ENCODE measurements at regions not wholly inside any gene's neighbourhood (a gene's known extent, or its start where the extent isn't known, plus 50 kb on each side); places are given as distances from the start of the nearest gene placed in this dataset.

DNA sequence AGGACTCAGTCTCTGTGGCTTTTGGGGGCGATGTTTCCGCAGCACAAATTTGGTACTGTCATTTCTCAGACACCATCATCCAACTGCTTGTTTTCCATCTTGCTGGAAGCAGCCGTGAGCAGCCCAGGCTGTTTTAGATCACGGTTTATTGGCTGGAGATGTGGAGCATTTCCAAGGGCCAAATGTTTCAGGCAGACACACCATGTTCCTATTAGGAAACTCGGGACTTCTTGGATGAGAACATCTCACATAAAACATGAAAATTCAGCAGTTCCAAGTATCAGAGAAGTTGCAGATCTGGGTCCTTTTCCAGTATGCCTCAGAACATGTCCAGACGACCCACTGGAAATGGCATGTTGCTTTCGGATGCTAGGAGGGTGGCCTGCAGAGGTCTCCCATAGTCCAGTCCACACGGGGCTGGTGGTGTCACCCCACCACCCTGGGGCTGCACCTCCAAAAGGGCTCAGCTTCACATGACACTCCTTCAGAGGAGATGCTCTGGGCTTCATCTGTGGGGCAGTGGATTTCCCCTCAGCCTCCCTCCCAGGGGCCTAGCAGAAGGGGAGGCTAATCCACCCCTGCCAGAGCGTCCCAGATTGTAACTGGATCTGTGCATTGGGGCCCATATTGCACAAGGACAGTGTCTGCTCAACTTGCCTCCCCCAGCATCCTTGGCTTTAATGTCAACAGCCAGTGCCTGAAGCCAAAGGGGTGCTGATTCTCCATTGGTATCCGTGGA lies 176.3 kb downstream of the SCP2D1 start:
- H3K9me3 Mint-ChIP-seq: peaks cover 19% of the 10 kb centered on the region
- CTCF ChIA-PET: no interaction called here
- no peak for ATAC-seq

DNA sequence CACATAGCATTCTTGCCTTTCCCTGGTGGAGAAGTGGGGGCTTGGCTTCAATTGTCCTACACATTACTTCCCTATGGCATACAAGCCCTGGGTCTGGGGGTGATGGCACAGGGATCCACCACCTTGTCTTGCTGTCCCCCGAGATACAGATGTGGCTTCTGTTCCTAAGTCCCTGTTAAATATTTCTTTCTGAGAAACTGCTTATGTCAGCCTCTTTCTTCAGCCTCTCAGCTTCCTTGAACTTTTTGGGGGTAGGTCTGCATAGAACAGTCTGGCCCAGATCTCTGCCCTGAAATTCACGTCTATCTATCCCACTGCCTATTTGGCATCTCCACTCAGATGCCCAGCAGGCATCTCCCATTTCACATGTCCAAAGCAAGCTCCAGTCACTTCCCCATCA lies 177.4 kb downstream of the SCP2D1 start:
- ChIA-PET POLR2A (no interaction called here), CTCF (no interaction called here)
- TF ChIP-seq ATF1 (CRISPR knock-in tag; IDR thresholded peaks at IDR 0.05) (no peak), PRRX2 (CRISPR knock-in tag; IDR thresholded peaks at IDR 0.05) (no peak), ZNF671 (CRISPR knock-in tag; IDR thresholded peaks at IDR 0.05) (no peak), FOXP1 (CRISPR knock-in tag; IDR thresholded peaks at IDR 0.05; ENCODE audit: borderline replicate concordance) (no peak), JUN (CRISPR knock-in tag; IDR thresholded peaks at IDR 0.05) (no peak), SMAD4 (CRISPR knock-in tag; IDR thresholded peaks at IDR 0.05) (no peak), FOXK1 (CRISPR knock-in tag; IDR thresholded peaks at IDR 0.05) (no peak), TEAD4 (CRISPR knock-in tag; IDR thresholded peaks at IDR 0.05) (no peak), ZBTB21 (CRISPR knock-in tag; IDR thresholded peaks at IDR 0.05; ENCODE audit: borderline replicate concordance) (no peak), EMX1 (CRISPR knock-in tag; IDR thresholded peaks at IDR 0.05) (no peak), RELA (CRISPR knock-in tag; IDR thresholded peaks at IDR 0.05; ENCODE audit: borderline replicate concordance) (no peak), NFYB (CRISPR knock-in tag; conservative IDR thresholded peaks at IDR 0.05; ENCODE audit: low read depth) (no peak), TCF7 (CRISPR knock-in tag; IDR thresholded peaks at IDR 0.05; ENCODE audit: low read depth) (no peak), MXD4 (CRISPR knock-in tag; IDR thresholded peaks at IDR 0.05; ENCODE audit: borderline replicate concordance) (no peak), TEAD1 (CRISPR knock-in tag; IDR thresholded peaks at IDR 0.05) (no peak)
- TF ChIP-seq, protein P1, sequence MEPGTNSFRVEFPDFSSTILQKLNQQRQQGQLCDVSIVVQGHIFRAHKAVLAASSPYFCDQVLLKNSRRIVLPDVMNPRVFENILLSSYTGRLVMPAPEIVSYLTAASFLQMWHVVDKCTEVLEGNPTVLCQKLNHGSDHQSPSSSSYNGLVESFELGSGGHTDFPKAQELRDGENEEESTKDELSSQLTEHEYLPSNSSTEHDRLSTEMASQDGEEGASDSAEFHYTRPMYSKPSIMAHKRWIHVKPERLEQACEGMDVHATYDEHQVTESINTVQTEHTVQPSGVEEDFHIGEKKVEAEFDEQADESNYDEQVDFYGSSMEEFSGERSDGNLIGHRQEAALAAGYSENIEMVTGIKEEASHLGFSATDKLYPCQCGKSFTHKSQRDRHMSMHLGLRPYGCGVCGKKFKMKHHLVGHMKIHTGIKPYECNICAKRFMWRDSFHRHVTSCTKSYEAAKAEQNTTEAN (CRISPR knock-in tag; IDR thresholded peaks at IDR 0.05): no peak
- TF ChIP-seq, protein P2, sequence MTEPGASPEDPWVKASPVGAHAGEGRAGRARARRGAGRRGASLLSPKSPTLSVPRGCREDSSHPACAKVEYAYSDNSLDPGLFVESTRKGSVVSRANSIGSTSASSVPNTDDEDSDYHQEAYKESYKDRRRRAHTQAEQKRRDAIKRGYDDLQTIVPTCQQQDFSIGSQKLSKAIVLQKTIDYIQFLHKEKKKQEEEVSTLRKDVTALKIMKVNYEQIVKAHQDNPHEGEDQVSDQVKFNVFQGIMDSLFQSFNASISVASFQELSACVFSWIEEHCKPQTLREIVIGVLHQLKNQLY (CRISPR knock-in tag; IDR thresholded peaks at IDR 0.05): no peak
- TF ChIP-seq, protein P3, sequence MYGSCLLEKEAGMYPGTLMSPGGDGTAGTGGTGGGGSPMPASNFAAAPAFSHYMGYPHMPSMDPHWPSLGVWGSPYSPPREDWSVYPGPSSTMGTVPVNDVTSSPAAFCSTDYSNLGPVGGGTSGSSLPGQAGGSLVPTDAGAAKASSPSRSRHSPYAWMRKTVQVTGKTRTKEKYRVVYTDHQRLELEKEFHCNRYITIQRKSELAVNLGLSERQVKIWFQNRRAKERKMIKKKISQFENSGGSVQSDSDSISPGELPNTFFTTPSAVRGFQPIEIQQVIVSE (CRISPR knock-in tag; IDR thresholded peaks at IDR 0.05; ENCODE audit: borderline replicate concordance): no peak
- TF ChIP-seq, protein P4, sequence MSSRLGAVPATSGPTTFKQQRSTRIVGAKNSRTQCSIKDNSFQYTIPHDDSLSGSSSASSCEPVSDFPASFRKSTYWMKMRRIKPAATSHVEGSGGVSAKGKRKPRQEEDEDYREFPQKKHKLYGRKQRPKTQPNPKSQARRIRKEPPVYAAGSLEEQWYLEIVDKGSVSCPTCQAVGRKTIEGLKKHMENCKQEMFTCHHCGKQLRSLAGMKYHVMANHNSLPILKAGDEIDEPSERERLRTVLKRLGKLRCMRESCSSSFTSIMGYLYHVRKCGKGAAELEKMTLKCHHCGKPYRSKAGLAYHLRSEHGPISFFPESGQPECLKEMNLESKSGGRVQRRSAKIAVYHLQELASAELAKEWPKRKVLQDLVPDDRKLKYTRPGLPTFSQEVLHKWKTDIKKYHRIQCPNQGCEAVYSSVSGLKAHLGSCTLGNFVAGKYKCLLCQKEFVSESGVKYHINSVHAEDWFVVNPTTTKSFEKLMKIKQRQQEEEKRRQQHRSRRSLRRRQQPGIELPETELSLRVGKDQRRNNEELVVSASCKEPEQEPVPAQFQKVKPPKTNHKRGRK (CRISPR knock-in tag; IDR thresholded peaks at IDR 0.05; ENCODE audit: borderline replicate concordance): no peak
- no peak for DNase-seq (ENCODE audit: low spot score)
- Mint-ChIP-seq H3K4me3 (no peak overlapping the region), H3K27ac (no peak overlapping the region), H3K27me3 (ENCODE audit: low read depth) (no peaks in the 10 kb centered on the region), H3K36me3 (peaks cover 8% of the 10 kb centered on the region; the same call in 1 of the 2 replicates), H3K4me1 (peaks cover 11% of the 10 kb centered on the region), H3K9me3 (peaks cover 27% of the 10 kb centered on the region)
- no peak for ATAC-seq

More for the DNA sequence above, 176.3 kb downstream of the SCP2D1 start:
- Mint-ChIP-seq H3K36me3 (peaks cover 8% of the 10 kb centered on the region; the same call in 1 of the 2 replicates), H3K27me3 (ENCODE audit: low read depth) (no peaks in the 10 kb centered on the region), H3K4me1 (peaks cover 8% of the 10 kb centered on the region), H3K4me3 (no peak overlapping the region), H3K27ac (no peak overlapping the region)
- DNase-seq (ENCODE audit: low spot score): no peak
- TF ChIP-seq ZNF671 (CRISPR knock-in tag; IDR thresholded peaks at IDR 0.05) (no peak), ETV6 (CRISPR knock-in tag; IDR thresholded peaks at IDR 0.05) (no peak), ZNF423 (CRISPR knock-in tag; IDR thresholded peaks at IDR 0.05) (no peak), ZBTB21 (CRISPR knock-in tag; IDR thresholded peaks at IDR 0.05; ENCODE audit: borderline replicate concordance) (no peak), ZNF416 (CRISPR knock-in tag; IDR thresholded peaks at IDR 0.05) (no peak), PRRX2 (CRISPR knock-in tag; IDR thresholded peaks at IDR 0.05) (no peak), ZNF219 (CRISPR knock-in tag; IDR thresholded peaks at IDR 0.05; ENCODE audit: borderline replicate concordance) (no peak), GRHL2 (CRISPR knock-in tag; IDR thresholded peaks at IDR 0.05; ENCODE audit: insufficient replicate concordance, severe bottlenecking) (no peak), NFYB (CRISPR knock-in tag; conservative IDR thresholded peaks at IDR 0.05; ENCODE audit: low read depth) (no peak)
- TF ChIP-seq, protein P5, sequence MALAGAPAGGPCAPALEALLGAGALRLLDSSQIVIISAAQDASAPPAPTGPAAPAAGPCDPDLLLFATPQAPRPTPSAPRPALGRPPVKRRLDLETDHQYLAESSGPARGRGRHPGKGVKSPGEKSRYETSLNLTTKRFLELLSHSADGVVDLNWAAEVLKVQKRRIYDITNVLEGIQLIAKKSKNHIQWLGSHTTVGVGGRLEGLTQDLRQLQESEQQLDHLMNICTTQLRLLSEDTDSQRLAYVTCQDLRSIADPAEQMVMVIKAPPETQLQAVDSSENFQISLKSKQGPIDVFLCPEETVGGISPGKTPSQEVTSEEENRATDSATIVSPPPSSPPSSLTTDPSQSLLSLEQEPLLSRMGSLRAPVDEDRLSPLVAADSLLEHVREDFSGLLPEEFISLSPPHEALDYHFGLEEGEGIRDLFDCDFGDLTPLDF (CRISPR knock-in tag; IDR thresholded peaks at IDR 0.05): no peak
- TF ChIP-seq, protein P6, sequence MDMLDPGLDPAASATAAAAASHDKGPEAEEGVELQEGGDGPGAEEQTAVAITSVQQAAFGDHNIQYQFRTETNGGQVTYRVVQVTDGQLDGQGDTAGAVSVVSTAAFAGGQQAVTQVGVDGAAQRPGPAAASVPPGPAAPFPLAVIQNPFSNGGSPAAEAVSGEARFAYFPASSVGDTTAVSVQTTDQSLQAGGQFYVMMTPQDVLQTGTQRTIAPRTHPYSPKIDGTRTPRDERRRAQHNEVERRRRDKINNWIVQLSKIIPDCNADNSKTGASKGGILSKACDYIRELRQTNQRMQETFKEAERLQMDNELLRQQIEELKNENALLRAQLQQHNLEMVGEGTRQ (CRISPR knock-in tag; IDR thresholded peaks at IDR 0.05): no peak
- POLR2A ChIA-PET: no interaction called here

All from WTC11 (cell line).